Neural cell (in vitro differentiated cells): ENCODE measurements at regions not wholly inside any gene's neighbourhood (a gene's known extent, or its start where the extent isn't known, plus 50 kb on each side); places are given as distances from the start of the nearest gene placed in this dataset.

Experiments
- H2AFZ ChIP-seq: fragments of 200-600, 300-800 bp; sonication (generic), shearing (Covaris generic); 2 replicates; pipeline ENCODE4 v1.6.0; 2014; ENCODE audit warnings: low read depth, mild to moderate bottlenecking, antibody characterized with exemption, low read length, moderate library complexity
- H3F3A ChIP-seq: fragments of 200-600 bp; shearing (Covaris generic); 2 replicates; pipeline ENCODE4 v1.6.1; 2016; ENCODE audit warnings: mild to moderate bottlenecking, moderate library complexity, mixed read lengths, antibody characterized with exemption, low read length; ENCODE audit not compliant: insufficient read depth, poor library complexity, severe bottlenecking
- H3K27ac ChIP-seq: fragments of 200-600, 300-800 bp; sonication (generic), shearing (Covaris generic); 2 replicates; pipeline ENCODE4 v1.5.1; 2014; ENCODE audit warnings: mild to moderate bottlenecking, low read length, moderate library complexity
- H3K27me3 ChIP-seq: fragments of 300-800, 200-600 bp; sonication (generic), shearing (Covaris generic); 2 replicates; pipeline ENCODE4 v1.6.0; 2014; ENCODE audit warnings: mild to moderate bottlenecking, low read depth, low read length, moderate library complexity; ENCODE audit not compliant: insufficient read depth
- H3K36me3 ChIP-seq: fragments of 300-800, 200-600 bp; sonication (generic), shearing (Covaris generic); 2 replicates; pipeline ENCODE4 v1.5.1; 2014; ENCODE audit warnings: mild to moderate bottlenecking, antibody characterized with exemption, low read length, moderate library complexity; ENCODE audit not compliant: insufficient read depth
- H3K4me2 ChIP-seq: fragments of 300-800, 200-600 bp; sonication (generic), shearing (Covaris generic); 2 replicates; pipeline ENCODE4 v1.6.0; 2014; ENCODE audit warnings: mild to moderate bottlenecking, low read length
- H3K4me3 ChIP-seq: fragments of 300-800, 200-600 bp; sonication (generic), shearing (Covaris generic); 2 replicates; pipeline ENCODE4 v1.5.1; 2014; ENCODE audit warnings: mild to moderate bottlenecking, low read length, moderate library complexity
- H3K79me2 ChIP-seq: fragments of 200-600 bp; shearing (Covaris generic); replicated peaks from 2 replicates; pipeline ENCODE4 v1.6.0; 2014; ENCODE audit warnings: mild to moderate bottlenecking, low read length, moderate library complexity; ENCODE audit not compliant: insufficient read depth
- H3K9ac ChIP-seq: fragments of 300-800, 200-600 bp; sonication (generic), shearing (Covaris generic); 2 replicates; pipeline ENCODE4 v1.6.1; 2016; ENCODE audit warnings: mild to moderate bottlenecking, low read length, mixed read lengths
- H3K9me2 ChIP-seq: fragments of 200-600 bp; shearing (Covaris generic); 2 replicates; pipeline ENCODE4 v1.6.1; 2016; ENCODE audit warnings: mild to moderate bottlenecking, low read length, mixed read lengths; ENCODE audit not compliant: insufficient read depth
- H3K9me3 ChIP-seq: fragments of 200-600, 300-800 bp; sonication (generic), shearing (Covaris generic); 2 replicates; pipeline ENCODE4 v1.6.1; 2016; ENCODE audit warnings: mild to moderate bottlenecking, mixed run types, low read length, moderate library complexity, mixed read lengths
- H4K20me1 ChIP-seq: fragments of 200-600 bp; shearing (Covaris generic); 2 replicates; pipeline ENCODE4 v1.6.1; 2016; ENCODE audit warnings: mild to moderate bottlenecking, mixed run types; ENCODE audit not compliant: insufficient read depth
- CTCF ChIP-seq: fragments of 450-650 bp; IDR thresholded peaks from 2 replicates; pipeline ENCODE4 v1.5.1; 2014; ENCODE audit warnings: antibody characterized with exemption, mild to moderate bottlenecking, moderate library complexity; ENCODE audit not compliant: poor library complexity, severe bottlenecking
- EP300 ChIP-seq: fragments of 450-650 bp; conservative IDR thresholded peaks from 2 replicates; pipeline ENCODE4 v1.6.1; 2014; ENCODE audit warnings: antibody characterized with exemption, mild to moderate bottlenecking, moderate library complexity; ENCODE audit not compliant: poor library complexity, severe bottlenecking
- EZH2 ChIP-seq: fragments of 200-600, 300-800 bp; shearing (Covaris generic), sonication (generic); IDR thresholded peaks from 2 replicates; pipeline ENCODE4 v1.6.1; 2014; ENCODE audit warnings: antibody characterized with exemption, low read length, borderline replicate concordance, mild to moderate bottlenecking; ENCODE audit not compliant: insufficient read depth, poor library complexity, severe bottlenecking
- MXI1 ChIP-seq: fragments of 450-650 bp; conservative IDR thresholded peaks from 2 replicates; pipeline ENCODE4 v1.6.1; 2014; ENCODE audit warnings: antibody characterized with exemption, mild to moderate bottlenecking; ENCODE audit not compliant: poor library complexity, severe bottlenecking
- POLR2AphosphoS5 ChIP-seq: IDR thresholded peaks from 2 replicates; pipeline ENCODE4 v1.6.1; 2012
- RAD21 ChIP-seq: fragments of 450-650 bp; conservative IDR thresholded peaks from 2 replicates; pipeline ENCODE4 v1.6.1; 2014; ENCODE audit warnings: antibody characterized with exemption, mild to moderate bottlenecking, moderate library complexity
- REST ChIP-seq: IDR thresholded peaks from 2 replicates; pipeline ENCODE4 v1.6.1; 2012; ENCODE audit warnings: borderline replicate concordance
- SMC3 ChIP-seq: fragments of 450-650 bp; conservative IDR thresholded peaks from 2 replicates; pipeline ENCODE4 v1.6.1; 2014; ENCODE audit warnings: antibody characterized with exemption, mild to moderate bottlenecking, moderate library complexity; ENCODE audit not compliant: poor library complexity
- TAF1 ChIP-seq: IDR thresholded peaks from 2 replicates; pipeline ENCODE4 v1.6.1; 2012; ENCODE audit warnings: low read depth

GRCh38 chr13:62793850-62794249 is 1378.2 kb upstream of the PCDH20 start:
- no peaks in the 10 kb centered on the region for H3F3A ChIP-seq
- H3K36me3 ChIP-seq, result no peaks in the 10 kb centered on the region
- TF ChIP-seq EP300 (no peak), TAF1 (no peak), SMC3 (no peak), CTCF (no peak), MXI1 (no peak), POLR2AphosphoS5 (no peak), EZH2 (no peak), RAD21 (no peak), REST (no peak)
- no peak overlapping the region for H3K27ac ChIP-seq
- H3K27me3 ChIP-seq, result no peaks in the 10 kb centered on the region
- no peaks in the 10 kb centered on the region for H3K9me3 ChIP-seq
- H3K4me2 ChIP-seq, result no peak overlapping the region
- H3K79me2 ChIP-seq, result no peaks in the 10 kb centered on the region
- no peak overlapping the region for H3K4me3 ChIP-seq
- no peak overlapping the region for H2AFZ ChIP-seq
- no peak overlapping the region for H3K9ac ChIP-seq
- H3K9me2 ChIP-seq, result no peaks in the 10 kb centered on the region
- H4K20me1 ChIP-seq, result no peaks in the 10 kb centered on the region

- Histone ChIP-seq H3K27me3 (no peaks in the 10 kb centered on the region), H3K9ac (no peak overlapping the region), H3F3A (no peaks in the 10 kb centered on the region), H3K9me2 (no peaks in the 10 kb centered on the region), H2AFZ (no peak overlapping the region), H4K20me1 (no peaks in the 10 kb centered on the region), H3K4me3 (no peak overlapping the region), H3K79me2 (no peaks in the 10 kb centered on the region), H3K4me2 (no peak overlapping the region), H3K9me3 (no peaks in the 10 kb centered on the region), H3K27ac (no peak overlapping the region), H3K36me3 (no peaks in the 10 kb centered on the region)
- TF ChIP-seq EP300 (no peak), RAD21 (no peak), MXI1 (no peak), CTCF (no peak), TAF1 (no peak), SMC3 (no peak), POLR2AphosphoS5 (no peak), EZH2 (no peak), REST (no peak)
Measured at GRCh38 chr13:62781866-62782265, 1366.2 kb upstream of the PCDH20 start.
